Natural killer cell (primary cell): ENCODE measurements at regions not wholly inside any gene's neighbourhood (a gene's known extent, or its start where the extent isn't known, plus 50 kb on each side); places are given as distances from the start of the nearest gene placed in this dataset.
"Not testable (repeated sequence)": the region's sequence is repeated elsewhere in the genome, so short reads cannot be mapped to it uniquely, and the experiment has no call there.

Experiments
- ATAC-seq, 3 donors: fragments of 150-1000 bp in 2 of 3; fragments of 200-7000 bp in 1 of 3; cut with Tn5 transposase; 1 replicate in 1 of 3; 2 replicates in 2 of 3; pipeline ENCODE4 v1.10.0; 2021; ENCODE audit warnings: mild to moderate bottlenecking in 2 of 3, moderate library complexity in 2 of 3
- DNase-seq, 2 donors: peaks; one replicate each; pipeline versions ENCODE4 v3.0.0 to v3.0.0-alpha.2; 2013 to 2021; ENCODE audit warnings: mixed read lengths in 1 of 2
- H3K27ac ChIP-seq: one replicate; pipeline ENCODE4 v1.5.1; 2013; ENCODE audit warnings: mild to moderate bottlenecking, low read length
- H3K27me3 ChIP-seq: one replicate; pipeline ENCODE4 v1.6.1; 2013; ENCODE audit warnings: low read length; ENCODE audit not compliant: control insufficient read depth, insufficient read depth
- H3K36me3 ChIP-seq: one replicate; pipeline ENCODE4 v1.6.1; 2013; ENCODE audit warnings: low read length; ENCODE audit not compliant: control insufficient read depth, insufficient read depth
- H3K4me1 ChIP-seq: one replicate; pipeline ENCODE4 v1.6.1; 2013; ENCODE audit warnings: low read length; ENCODE audit not compliant: control insufficient read depth, insufficient read depth
- H3K4me3 ChIP-seq: one replicate; pipeline ENCODE4 v1.5.1; 2013; ENCODE audit warnings: low read length
- H3K9me3 ChIP-seq: one replicate; pipeline ENCODE4 v1.6.1; 2013; ENCODE audit warnings: low read length; ENCODE audit not compliant: control insufficient read depth, insufficient read depth
- H3K27ac Mint-ChIP-seq, 2 donors: one replicate each; pipeline ENCODE4 v1.8.0; 2022; ENCODE audit warnings: mild to moderate bottlenecking in 2 of 2, mixed read lengths in 2 of 2, moderate library complexity in 1 of 2
- H3K27me3 Mint-ChIP-seq, 2 donors: one replicate each; pipeline ENCODE4 v1.8.0; 2022; ENCODE audit warnings: low read depth in 2 of 2, mixed read lengths in 2 of 2
- H3K36me3 Mint-ChIP-seq: one replicate; pipeline ENCODE4 v1.8.0; 2022; ENCODE audit warnings: mixed read lengths
- H3K4me1 Mint-ChIP-seq, 2 donors: one replicate each; pipeline ENCODE4 v1.8.0; 2022; ENCODE audit warnings: mixed read lengths in 2 of 2
- H3K4me3 Mint-ChIP-seq: one replicate; pipeline ENCODE4 v1.8.0; 2022; ENCODE audit warnings: mild to moderate bottlenecking, moderate library complexity, mixed read lengths
- H3K9me3 Mint-ChIP-seq, 2 donors: one replicate each; pipeline ENCODE4 v1.8.0; 2022; ENCODE audit warnings: mixed read lengths in 2 of 2
- CTCF ChIP-seq: fragments of 200-600 bp; IDR thresholded peaks from one replicate; pipeline ENCODE4 v1.8.0; 2022; ENCODE audit warnings: antibody characterized with exemption
- WGBS: methylation state at CpG from one replicate; pipeline ENCODE4 v1.1.7; 2013; ENCODE audit warnings: missing lambda C conversion rate; ENCODE audit not compliant: insufficient coverage; 5-methylcytosine and 5-hydroxymethylcytosine counted together
- intact Hi-C: fragments of 100-400 bp; cut with micrococcal nuclease; formaldehyde crosslinking; loops from one replicate; pipeline ENCODE4 v1.14.2; 2022

- Mint-ChIP-seq H3K27me3 (no peaks in the 10 kb centered on the region), H3K36me3 (no peaks in the 10 kb centered on the region), H3K4me3 (no peak overlapping the region), H3K27ac (no peak overlapping the region), H3K4me1 (peaks cover 14 to 25% of the 10 kb centered on the region in 2 donors), H3K9me3 (peaks cover 14 to 17% of the 10 kb centered on the region in 2 donors)
- peaks cover 5% of the 10 kb centered on the region for H3K4me1 ChIP-seq
- no peaks in the 10 kb centered on the region for H3K36me3 ChIP-seq
- ATAC-seq (no peak), DNase-seq (no peak)
- H3K27ac ChIP-seq = no peak overlapping the region
- intact Hi-C loops = no loop called here
- H3K4me3 ChIP-seq = no peak overlapping the region
- H3K27me3 ChIP-seq = no peaks in the 10 kb centered on the region
- no peak for TF ChIP-seq CTCF
- H3K9me3 ChIP-seq = peaks cover 11% of the 10 kb centered on the region
Observed at GRCh38 chr9:80665479-80665878, 1023.9 kb downstream of the TLE1 start.

GRCh38 chr9:80664327-80665210 is 1024.8 kb downstream of the TLE1 start:
- no peaks in the 10 kb centered on the region for H3K36me3 Mint-ChIP-seq
- Histone ChIP-seq H3K36me3 (no peaks in the 10 kb centered on the region), H3K27ac (no peak overlapping the region), H3K27me3 (no peaks in the 10 kb centered on the region), H3K9me3 (peaks cover 2% of the 10 kb centered on the region), H3K4me3 (no peak overlapping the region), H3K4me1 (peaks cover 5% of the 10 kb centered on the region)
- peaks cover 14 to 25% of the 10 kb centered on the region in 2 donors for H3K4me1 Mint-ChIP-seq
- TF ChIP-seq CTCF = no peak
- ATAC-seq = no peak
- peak overlapping the region; percentile 45 for H3K4me3 Mint-ChIP-seq
- H3K27me3 Mint-ChIP-seq = no peaks in the 10 kb centered on the region
- H3K27ac Mint-ChIP-seq = peak overlapping the region; percentile 47 to 50
- intact Hi-C loops = no loop called here
- 83% methylated on average over 1 of the region's 4 CpGs for WGBS
- H3K9me3 Mint-ChIP-seq = peaks cover 16 to 17% of the 10 kb centered on the region in 2 donors
- no peak for DNase-seq

GRCh38 chr9:80659751-80660150 is 1029.6 kb downstream of the TLE1 start:
- H3K4me1 ChIP-seq, H3K27ac Mint-ChIP-seq, H3K36me3 ChIP-seq, H3K27ac ChIP-seq, H3K27me3 Mint-ChIP-seq, DNase-seq, H3K36me3 Mint-ChIP-seq, H3K27me3 ChIP-seq, H3K4me3 Mint-ChIP-seq, H3K9me3 ChIP-seq, intact Hi-C loops, ATAC-seq, H3K4me3 ChIP-seq: not testable (repeated sequence)
- H3K9me3 Mint-ChIP-seq = peaks cover 16 to 17% of the 10 kb centered on the region in 2 donors
- WGBS = 91% methylated on average over 26 of the region's 26 CpGs
- H3K4me1 Mint-ChIP-seq = peaks cover 6 to 18% of the 10 kb centered on the region in 2 donors

- intact Hi-C loops = no loop called here
- Histone ChIP-seq H3K9me3 (no peaks in the 10 kb centered on the region), H3K4me3 (no peak overlapping the region), H3K4me1 (no peaks in the 10 kb centered on the region), H3K27me3 (no peaks in the 10 kb centered on the region), H3K36me3 (no peaks in the 10 kb centered on the region), H3K27ac (no peak overlapping the region)
- TF ChIP-seq CTCF = no peak
- DNase-seq (no peak), ATAC-seq (no peak)
- H3K27ac Mint-ChIP-seq = no peak overlapping the region
- no peaks in the 10 kb centered on the region for H3K27me3 Mint-ChIP-seq
- H3K4me3 Mint-ChIP-seq = no peak overlapping the region
- H3K4me1 Mint-ChIP-seq = no peaks in the 10 kb centered on the region
- H3K36me3 Mint-ChIP-seq = no peaks in the 10 kb centered on the region
- 86% methylated on average over 5 of the region's 5 CpGs for WGBS
- H3K9me3 Mint-ChIP-seq = peaks cover 0 to 5% of the 10 kb centered on the region in 2 donors
Observed at GRCh38 chr9:80651044-80651443, 1038.3 kb downstream of the TLE1 start.
